CD4-positive, alpha-beta T cell treated with Interleukin-21 for 1 hour (primary cell): ENCODE measurements at regions not wholly inside any gene's neighbourhood (a gene's known extent, or its start where the extent isn't known, plus 50 kb on each side); places are given as distances from the start of the nearest gene placed in this dataset.
"Not testable (repeated sequence)": the region's sequence is repeated elsewhere in the genome, so short reads cannot be mapped to it uniquely, and the experiment has no call there.

Experiments used
- DNase-seq: peaks from one replicate; pipeline ENCODE4 v3.0.0-alpha.2; 2020

DNA sequence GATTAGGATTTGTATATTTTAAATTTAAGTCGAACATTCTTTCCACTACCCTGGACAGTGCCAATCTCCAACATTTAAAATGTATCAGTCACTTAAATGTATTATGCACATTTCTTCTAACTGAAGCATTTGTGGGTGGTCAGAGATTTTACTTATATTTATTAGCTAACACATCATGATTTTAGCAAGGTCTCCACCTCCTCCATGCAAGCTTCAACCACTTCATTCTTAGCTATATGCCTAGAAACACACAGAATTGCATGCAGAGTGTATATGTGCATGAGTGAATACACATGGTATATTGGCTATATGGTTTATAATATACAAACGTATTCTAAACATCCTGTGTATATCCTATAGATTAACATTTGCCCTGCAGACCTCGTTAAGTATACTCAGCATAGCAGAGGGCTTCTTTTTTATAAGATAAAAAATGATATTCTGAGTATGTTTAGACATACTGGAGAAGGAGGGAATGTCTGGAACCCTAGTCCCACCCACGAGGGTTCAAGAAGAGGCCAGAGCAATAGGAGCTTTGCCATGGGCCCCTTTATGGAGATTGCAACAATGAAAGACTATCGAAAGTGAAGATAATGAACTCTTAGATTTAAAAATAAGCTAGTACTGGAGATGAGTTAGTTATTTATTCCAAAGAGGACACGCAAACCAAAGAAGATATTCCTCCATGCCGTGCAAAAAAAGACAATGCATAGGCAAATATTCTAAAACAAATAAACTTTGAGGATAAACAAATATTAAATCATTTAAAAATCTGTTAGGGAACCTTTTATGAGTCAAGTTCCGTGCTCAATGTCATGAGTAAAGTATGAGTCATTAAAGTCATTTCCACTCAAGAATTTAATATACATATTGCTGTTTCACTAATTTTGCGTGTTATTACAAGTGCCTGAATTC, 480.4 kb downstream of the SIPA1L2 start:
- no peak for DNase-seq

DNA sequence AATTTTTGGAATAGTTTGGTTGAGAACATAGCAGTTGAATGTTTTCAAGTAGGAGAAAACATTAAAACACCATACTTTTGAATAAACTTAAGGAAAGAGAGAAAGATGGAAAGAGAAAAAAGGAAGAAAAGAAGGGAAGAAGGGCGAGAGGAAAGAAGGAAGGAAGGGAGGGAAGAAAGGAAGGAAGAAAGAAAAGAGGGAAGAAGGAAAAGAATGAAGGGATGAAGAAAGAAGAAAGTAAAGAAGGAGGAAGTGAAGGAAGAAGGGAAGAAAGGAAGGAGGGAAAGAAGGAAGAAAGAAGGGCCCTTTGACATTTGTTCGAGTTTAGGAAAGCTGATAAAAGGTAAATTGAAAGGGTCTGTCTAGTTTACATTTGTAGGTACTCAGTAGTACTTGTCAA, 482.7 kb downstream of the SIPA1L2 start:
- no peak for DNase-seq

DNA sequence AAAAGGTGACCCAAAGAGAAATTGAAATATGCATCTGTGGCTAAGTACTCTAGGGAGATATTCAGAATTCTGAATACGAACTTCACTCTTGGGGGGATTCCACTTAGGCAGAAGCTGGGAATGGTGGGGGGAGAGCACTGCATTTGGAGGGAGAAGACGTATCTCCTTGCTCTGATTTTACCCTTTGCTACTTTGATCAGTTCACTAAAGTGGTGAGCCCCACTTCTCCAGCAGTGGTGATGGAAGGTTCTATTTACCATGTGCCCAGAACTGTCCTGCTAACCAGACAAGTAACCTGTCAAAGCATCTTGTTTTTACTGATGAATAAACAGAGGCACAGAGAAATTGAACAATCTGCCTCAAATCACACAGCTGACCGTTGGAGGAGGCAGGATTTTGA, 483.4 kb downstream of the SIPA1L2 start:
- DNase-seq, result no peak

DNA sequence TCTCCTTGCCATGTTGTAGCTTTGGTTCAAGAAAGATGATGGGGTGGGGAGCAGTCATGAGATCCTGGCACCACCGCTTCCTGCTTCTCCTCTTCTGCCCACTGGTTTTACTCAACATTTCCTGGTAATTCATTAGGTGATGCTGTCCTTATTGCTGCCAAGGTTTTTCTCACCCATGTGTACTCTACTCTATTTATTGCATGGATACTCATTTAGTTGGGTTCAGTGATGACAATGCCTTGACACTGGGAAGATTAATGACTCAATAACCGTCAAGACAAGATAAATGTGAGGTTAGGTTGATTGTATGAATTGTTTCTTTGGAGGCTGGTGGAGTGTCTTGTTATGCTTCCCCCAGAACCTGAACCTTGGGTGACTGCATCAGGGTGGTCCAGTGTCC, 484.2 kb downstream of the SIPA1L2 start:
- no peak for DNase-seq

DNA sequence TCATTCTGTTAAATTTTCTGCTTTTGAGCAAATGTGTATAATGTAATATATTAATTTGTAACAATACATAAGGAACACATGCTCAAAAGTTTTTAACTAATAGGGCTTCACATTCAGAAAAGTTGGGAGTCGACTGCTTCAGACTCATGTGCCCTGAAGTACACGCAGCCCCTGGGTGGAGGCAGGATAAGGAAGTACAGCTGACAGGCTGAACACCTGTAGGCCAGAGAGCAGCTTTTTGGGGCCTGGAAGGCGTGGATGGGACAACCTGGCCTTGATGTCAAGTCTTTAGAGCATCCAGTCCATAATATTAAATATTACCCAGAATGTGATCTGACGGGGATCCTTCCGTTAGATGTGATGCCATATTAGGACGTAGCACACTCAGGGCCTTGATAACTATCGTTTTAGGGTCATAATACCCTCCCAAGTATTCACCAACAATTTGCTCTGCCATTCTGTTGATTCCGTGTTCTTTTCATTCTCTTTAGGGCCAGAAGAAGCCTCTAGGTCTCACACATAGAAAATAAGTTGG, 485.2 kb downstream of the SIPA1L2 start:
- DNase-seq, result no peak

DNA sequence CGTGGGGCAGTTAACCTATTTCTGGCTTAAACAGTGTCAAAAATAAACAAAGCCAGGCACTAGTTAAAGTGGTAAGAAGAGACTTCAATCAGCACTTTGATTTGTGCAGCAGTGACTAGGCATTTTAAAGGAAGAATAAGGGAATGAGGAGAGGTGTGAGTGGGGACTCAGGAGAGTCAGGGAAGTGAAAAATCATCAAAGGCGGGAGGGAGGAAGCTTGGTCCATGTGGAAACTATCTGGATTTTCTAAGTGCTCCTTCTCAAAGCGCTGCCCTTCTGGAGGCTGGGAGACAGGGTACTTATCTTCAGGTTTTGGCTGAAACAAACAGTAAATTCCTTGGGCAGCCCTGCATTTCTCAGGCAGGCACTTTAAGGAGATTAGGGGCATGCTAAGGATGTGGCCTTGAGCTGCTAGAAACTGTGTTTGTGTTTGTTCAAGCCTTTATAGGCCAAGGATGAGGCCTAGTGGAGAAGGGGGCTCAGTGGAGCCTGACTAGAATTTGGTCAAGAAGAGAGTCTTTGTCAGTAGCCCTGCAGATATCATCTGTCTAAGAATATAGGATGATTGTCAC, 486.5 kb downstream of the SIPA1L2 start:
- no peak for DNase-seq

DNA sequence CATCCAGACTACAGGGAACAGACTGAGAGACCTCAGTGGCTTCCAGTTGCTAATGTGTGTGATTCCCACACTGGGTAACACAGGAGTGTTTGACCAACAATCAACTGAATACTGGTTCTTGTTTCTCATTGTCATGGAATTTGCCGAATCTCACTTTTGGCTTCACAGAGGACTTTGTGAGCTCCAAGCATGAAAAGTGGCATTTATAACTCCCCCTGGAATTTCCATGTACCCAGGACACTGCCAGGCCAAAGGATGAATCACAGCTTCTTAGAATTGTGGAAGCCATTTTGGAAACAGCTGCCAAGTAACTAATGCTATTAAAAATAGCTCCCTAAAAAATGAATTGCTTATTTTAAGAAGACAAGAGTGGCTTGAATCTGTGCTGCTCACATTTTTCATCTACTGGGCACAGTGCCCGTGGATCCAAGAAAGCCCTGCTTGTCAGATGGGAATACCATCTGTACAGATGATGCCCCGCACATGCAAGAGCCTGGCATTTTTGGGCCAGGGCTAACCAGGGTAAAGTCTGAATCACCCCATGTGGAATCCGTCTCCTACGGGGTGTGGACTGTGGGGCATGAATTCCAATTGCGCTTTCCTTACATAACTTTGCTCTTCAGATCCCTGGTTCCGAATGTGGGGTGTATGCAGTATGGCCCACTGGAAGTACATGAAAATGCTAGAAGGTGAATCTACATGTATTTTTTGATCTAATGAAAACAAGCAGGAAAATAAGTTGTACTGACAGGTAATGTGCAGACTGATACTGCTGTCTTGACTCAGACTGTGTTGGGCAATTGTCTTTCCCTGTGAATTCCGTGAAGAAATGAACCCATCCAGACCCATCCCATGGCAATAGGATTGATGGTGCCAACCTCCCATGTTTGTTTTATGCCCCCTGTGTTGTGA, 487.3 kb downstream of the SIPA1L2 start:
- no peak for DNase-seq

DNA sequence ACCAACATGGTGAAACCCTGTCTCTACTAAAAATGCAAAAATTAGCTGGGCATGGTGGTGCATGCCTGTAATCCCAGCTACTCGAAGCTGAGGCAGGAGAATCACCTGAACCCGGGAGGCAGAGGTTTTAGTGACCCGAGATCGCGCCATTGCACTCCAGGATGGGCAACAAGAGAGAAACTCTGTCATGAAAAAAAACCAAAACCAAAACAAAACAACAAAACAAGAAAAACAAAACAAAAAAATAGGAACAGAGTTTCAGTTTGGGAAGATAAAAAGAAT, 488.8 kb downstream of the SIPA1L2 start:
- not testable (repeated sequence) for DNase-seq

DNA sequence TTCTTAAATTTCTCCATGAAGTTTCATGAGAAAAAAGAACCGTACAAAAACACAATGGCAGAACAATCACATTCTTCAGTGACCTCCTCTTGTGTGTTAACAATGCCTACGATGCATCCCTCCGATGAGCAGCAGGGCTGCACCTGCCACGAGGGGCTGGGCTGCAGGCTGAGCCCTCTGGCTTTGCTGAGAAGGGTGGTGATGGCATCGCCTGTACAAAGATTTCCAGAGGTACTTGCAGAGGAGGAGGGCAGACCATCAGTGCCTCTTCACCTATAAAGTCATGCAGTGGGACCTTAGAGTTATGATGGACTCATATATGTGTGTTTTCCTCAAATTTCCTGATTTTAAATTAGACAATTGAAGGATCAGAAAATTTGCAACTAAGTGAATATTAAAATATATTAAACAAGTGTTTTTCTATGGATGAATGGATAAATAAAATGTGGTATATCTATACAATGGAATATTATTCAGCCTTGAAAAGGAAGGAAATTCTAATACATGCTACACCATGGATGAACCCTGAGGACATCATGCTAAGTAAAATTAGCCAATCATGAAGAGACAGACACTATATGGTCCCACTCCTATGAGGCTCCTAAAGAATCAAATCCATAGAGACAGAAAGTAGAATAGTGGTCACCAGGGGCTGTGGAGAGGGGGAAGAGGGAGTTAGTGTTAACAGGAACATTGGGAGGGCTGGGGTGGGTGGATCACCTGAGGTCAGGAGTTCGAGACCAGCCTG, 489.3 kb downstream of the SIPA1L2 start:
- no peak for DNase-seq

DNA sequence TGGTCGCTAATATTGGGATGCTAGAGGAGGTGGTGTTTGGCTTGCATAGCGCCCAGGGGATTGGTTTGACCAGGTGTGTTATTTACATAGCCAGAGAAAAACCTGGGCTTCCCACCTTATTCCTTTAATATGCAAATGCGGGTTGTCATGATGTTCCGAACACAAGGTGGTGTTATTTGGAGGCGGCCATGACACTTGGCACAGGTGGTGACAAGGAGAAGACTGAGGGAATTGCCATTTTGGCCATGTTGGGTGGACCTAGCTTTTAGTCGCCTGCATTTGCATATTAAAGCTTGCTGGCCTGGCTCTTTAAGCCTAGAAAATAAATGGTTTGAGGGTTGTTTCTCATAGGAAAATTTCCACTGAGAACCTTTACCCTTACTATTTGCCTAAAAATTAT, 490.5 kb downstream of the SIPA1L2 start:
- DNase-seq, result no peak

DNA sequence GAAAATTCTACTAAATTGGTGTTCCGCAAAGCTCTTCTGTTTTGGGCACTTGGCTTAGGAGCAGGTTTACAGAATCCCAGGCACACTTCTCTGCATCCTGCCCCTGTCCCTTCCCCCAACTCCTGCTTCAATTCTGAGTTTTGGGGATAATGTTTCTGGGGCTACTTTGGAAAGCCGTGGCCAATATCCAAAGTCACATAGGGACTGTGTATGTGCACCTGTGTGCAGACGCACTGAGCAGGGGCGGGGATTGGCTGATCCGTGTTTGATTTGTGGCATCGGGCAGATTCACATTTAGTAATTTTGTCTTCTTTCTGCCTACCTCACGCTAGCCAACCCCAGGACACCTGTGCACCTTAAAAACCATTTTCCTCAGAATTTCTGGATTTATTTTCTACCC, 491.9 kb downstream of the SIPA1L2 start:
- no peak for DNase-seq

DNA sequence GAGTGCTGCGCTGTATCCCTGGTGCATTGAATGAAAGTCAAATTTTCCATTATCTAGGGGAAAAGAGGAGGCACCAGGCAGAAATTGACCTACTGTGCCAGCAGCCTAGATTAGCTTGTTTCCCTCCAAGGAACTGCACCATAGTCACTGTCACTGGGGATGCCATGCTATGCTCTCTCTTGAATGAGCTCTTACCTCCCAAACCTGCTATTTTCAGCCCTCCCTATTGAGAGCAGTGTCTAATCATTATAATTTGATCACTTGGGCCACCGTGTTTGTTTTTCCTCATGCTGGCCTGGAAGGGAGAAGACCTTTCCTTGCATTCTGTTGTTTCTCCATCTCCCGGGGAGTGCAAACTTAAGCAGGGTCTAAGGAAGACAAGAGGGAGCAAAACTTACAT, 492.9 kb downstream of the SIPA1L2 start:
- DNase-seq, result no peak

DNA sequence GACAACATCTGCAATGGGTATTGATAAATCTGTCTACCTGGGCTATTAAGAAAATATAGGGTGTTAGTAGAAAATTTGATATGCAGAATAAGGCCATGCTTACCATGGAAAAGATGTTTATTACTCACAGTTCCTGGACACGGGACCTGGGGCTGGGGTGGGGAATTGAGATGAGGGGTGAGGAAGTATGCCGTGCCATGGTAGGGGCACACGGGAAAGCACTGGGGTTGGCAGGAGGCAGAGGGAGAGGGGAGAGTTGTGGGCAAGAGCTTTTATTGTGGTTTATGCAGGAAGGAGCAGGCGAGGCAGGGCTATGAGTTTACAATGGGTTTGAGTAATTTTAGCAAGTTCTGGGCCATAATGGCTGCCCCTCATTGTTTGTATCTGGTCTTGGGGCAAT, 493.8 kb downstream of the SIPA1L2 start:
- DNase-seq, result no peak

DNA sequence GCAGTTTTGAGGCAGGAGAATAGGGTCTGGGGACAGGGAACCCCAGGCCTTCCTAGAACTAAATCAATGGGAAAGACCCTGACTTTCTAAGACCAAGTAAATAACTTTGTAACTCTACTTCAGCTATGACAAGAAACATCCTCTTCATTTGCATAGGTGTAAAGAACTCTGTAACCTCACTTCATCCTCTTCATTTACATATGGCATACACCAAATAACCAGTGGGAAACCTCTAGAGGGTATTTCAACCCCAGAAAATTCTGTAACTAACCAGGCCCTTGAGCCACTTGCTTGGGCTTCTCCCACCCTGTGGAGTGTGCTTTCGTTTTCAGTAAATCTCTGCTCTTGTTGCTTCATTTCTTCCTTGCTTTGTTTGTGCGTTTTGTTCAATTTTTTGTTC, 495.6 kb downstream of the SIPA1L2 start:
- no peak for DNase-seq

DNA sequence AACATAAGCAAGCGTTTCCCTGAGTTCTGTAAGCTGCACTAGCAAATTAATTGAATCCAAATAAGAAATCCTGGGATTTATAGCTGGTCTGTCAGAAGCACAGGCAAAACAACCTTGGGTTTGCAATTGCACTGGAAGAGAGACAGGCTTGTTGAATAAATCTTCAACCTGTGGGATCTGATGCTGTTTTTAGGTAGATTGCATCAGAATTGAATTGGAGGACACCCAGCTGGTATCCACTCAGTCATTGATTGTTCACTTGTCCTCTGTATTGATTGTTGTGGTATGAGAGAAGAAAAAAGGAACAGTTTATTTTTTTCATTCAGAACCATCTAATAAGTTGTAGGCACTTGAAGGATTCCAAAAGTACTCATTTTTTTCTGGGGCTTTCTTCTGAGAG, 497.4 kb downstream of the SIPA1L2 start:
- no peak for DNase-seq

DNA sequence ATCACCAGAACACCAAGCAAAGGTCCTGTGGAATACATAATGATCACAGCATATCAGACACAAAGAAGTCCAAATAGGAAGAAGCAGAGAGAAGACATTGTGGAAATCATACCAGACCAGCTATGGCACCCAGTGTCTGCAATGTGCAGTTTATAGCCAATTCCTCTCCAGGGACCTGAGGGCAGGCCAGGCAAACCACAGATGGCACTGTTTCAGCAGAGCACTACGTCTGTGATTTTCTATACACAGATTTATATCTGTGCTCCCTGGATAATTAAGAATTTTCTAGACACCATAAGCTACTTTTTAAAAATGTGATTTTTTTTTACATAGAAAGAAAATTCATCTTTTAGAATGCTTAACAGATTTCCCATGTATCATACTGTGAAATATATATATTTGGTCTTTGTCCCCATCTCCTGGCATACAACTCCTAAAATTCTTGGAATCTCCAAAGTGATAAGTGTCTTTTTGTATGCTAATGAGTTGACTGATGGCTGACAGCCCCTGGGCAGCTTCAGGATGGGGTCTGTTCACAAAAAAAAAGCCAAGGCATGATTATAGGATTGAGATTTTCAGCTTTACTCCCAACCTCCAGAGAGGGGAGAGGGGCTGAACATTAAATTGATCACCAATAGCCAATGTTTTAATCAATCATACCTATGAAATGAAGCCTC, 498.1 kb downstream of the SIPA1L2 start:
- no peak for DNase-seq

DNA sequence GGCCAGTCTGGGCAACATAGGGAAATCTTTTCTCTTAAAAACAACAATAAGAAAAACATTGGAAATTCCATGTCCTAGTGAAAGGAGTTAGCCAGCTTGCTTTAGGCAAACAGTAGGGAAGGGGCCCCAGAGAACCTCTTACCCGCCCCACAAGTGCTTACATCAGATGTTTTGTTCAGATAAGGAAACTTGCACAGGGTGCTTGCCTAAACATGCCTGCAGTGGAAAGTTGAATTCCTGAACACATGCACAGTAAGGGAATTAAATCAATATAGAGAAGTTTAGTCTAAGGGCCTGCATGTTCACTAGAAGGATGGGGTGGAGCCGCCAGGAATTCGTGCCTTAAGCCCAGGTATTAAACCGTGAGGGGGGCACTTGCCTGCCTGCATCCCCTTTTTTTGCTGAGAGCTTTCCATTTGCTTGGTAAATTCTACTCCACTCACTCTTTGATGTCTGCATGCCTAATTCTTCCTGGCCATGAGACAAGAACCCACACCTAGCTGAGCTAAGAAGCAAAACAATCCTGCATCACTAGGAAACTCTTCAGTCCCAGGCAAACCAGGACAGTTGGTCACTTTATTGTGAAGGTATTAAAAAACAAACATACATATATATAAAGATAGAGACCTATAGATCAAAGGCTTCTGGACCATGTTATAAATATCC, 499.0 kb downstream of the SIPA1L2 start:
- DNase-seq, result no peak

DNA sequence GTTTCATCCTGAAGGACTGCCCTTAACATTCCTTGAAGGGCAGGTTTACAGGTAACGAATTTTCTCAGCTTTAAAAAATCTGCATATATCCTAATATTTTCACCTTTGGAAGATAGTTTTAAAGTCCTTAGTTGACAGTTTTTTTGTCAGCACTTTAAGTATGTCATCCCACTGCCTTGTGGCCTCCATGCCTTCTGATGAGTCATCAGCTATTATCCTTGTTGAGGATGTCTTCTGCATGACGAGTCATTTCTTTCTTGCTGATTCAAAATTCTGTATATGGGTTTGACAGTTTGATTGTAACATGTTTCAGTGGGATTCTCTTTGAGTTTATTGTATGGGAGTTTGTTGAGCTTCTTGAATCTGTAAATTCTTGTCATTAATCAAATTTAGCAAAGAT, 500.6 kb downstream of the DISC1 start:
- DNase-seq, result no peak

DNA sequence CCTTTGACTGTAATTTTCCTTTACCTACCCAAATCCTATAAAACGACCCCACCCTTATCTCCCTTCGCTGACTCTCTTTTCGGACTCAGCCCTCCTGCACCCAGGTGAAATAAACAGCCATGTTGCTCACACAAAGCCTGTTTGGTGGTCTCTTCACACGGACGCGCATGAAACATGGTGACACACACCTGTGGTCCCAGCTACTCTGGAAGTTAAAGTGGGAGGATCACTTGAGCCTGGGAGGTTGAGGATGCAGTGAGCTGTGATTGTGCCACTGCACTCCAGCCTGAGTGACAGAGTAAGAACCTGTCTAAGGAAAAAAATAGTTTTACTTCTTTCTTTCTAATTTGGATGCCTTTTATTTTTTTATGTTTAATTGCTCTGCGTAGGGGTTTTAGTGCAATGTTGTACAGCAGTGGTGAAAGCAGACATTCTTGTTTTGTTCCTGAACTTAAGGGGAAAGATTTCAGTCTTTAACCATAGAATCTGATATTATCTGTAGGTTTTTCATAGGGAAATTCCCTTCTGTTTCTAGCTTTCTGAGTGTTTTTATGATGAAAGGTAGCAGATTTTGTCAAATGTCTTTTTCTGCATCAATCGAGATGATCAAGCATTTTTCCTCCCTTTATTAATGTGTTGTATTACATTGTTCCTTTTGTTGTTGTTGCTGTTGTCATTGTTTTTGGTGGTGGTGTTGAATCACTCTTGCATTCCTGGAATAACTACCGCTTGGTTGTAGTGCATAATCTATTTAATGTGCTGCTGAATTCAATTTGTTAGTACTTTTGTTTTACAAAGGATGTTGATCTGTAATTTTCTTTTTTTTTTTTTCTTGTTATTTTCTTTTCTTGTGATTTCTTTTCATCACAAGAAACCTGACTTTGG, 497.4 kb downstream of the DISC1 start:
- no peak for DNase-seq

DNA sequence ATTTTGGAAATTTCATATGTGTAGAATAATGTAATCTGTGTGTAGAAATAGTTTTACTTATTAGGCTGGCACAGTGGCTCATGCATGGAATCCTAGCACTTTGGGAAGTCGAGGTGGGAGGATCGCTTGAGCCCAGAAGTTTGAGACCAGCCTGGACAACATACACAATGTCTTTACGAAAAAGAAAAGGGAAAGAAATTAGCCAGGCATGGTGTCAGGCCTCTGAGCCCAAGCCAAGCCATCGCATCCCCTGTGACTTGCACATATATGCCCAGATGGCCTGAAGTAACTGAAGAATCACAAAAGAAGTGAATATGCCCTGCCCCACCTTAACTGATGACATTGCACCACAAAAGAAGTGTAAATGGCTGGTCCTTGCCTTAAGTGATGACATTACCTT, 491.3 kb downstream of the DISC1 start:
- DNase-seq, result not testable (repeated sequence)

DNA sequence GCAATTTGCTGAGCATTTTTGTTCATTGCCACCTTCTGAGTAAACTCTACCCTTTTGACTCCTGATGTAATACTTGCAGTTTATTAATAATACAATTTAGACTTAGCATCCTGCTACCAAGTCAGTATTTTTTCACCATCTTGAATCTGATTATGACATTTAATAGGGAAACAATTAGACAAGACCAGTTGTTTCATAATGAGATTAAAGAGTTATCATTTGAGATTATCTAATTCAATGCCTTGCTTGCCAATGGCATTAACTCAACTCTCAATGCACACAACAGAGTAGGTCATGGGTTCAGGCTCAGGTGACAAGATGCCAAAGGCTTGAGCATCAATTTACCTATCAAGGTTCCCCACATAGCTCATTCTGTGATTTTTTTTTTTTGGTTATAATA, 488.4 kb downstream of the DISC1 start:
- no peak for DNase-seq
